Kidney epithelial cell (primary cell): ENCODE measurements at regions not wholly inside any gene's neighbourhood (a gene's known extent, or its start where the extent isn't known, plus 50 kb on each side); places are given as distances from the start of the nearest gene placed in this dataset.

Experiments
- DNase-seq: peaks from one replicate; pipeline ENCODE4 v3.0.0-alpha.2; 2010; ENCODE audit warnings: low read depth
- H3K27me3 ChIP-seq: 2 replicates; pipeline ENCODE4 v1.6.0; 2011; ENCODE audit warnings: low read length; ENCODE audit not compliant: control insufficient read depth, insufficient read depth
- H3K36me3 ChIP-seq: 2 replicates; pipeline ENCODE4 v1.5.1; 2011; ENCODE audit warnings: low read length; ENCODE audit not compliant: control insufficient read depth, insufficient read depth
- H3K4me3 ChIP-seq: 2 replicates; pipeline ENCODE4 v1.5.1; 2011; ENCODE audit warnings: low read depth, mild to moderate bottlenecking, control low read depth, low read length
- CTCF ChIP-seq: IDR thresholded peaks from 2 replicates; pipeline ENCODE4 v1.5.1; 2011; ENCODE audit warnings: mild to moderate bottlenecking, moderate library complexity, low read length, control low read depth, inconsistent platforms; ENCODE audit not compliant: insufficient read depth, poor library complexity, severe bottlenecking

- TF ChIP-seq CTCF: no peak
- Histone ChIP-seq H3K4me3 (no peak overlapping the region), H3K27me3 (peaks cover 8% of the 10 kb centered on the region), H3K36me3 (no peaks in the 10 kb centered on the region)
- no peak for DNase-seq
Observed at GRCh38 chr6:169909113-169909512, 157.7 kb downstream of the ERMARD start.

GRCh38 chr6:169908403-169908933 lies 157.0 kb downstream of the ERMARD start:
- Histone ChIP-seq H3K36me3 (no peaks in the 10 kb centered on the region), H3K27me3 (peaks cover 8% of the 10 kb centered on the region), H3K4me3 (no peak overlapping the region)
- no peak for DNase-seq
- no peak for TF ChIP-seq CTCF

- H3K27me3 ChIP-seq: peaks cover 8% of the 10 kb centered on the region
- no peak for DNase-seq
- H3K36me3 ChIP-seq: no peaks in the 10 kb centered on the region
- no peak for TF ChIP-seq CTCF
- H3K4me3 ChIP-seq: no peak overlapping the region
Observed at GRCh38 chr6:169907419-169908115, 156.1 kb downstream of the ERMARD start.

GRCh38 chr6:169906688-169907418 lies 155.4 kb downstream of the ERMARD start:
- Histone ChIP-seq H3K36me3 (no peaks in the 10 kb centered on the region), H3K27me3 (peaks cover 8% of the 10 kb centered on the region), H3K4me3 (no peak overlapping the region)
- no peak for TF ChIP-seq CTCF
- DNase-seq: no peak

- peaks cover 8% of the 10 kb centered on the region for H3K27me3 ChIP-seq
- DNase-seq: no peak
Observed at GRCh38 chr6:169906004-169906687, 154.7 kb downstream of the ERMARD start.

More at GRCh38 chr6:169906004-169906687, 154.7 kb downstream of the ERMARD start:
- Histone ChIP-seq H3K4me3 (no peak overlapping the region), H3K36me3 (no peaks in the 10 kb centered on the region)
- no peak for TF ChIP-seq CTCF
